H7 (cell line): ENCODE measurements at regions not wholly inside any gene's neighbourhood (a gene's known extent, or its start where the extent isn't known, plus 50 kb on each side); places are given as distances from the start of the nearest gene placed in this dataset.

ENCODE experiments used
- DNase-seq: peaks from one replicate; pipeline ENCODE4 v3.0.0; 2012
- H3K27me3 ChIP-seq: 2 replicates; pipeline ENCODE4 v1.6.0; 2011; ENCODE audit warnings: mild to moderate bottlenecking, low read length; ENCODE audit not compliant: control insufficient read depth, insufficient read depth
- H3K36me3 ChIP-seq: replicated peaks from 2 replicates; pipeline ENCODE4 v1.5.1; 2011; ENCODE audit warnings: low read length; ENCODE audit not compliant: control insufficient read depth, insufficient read depth
- H3K4me3 ChIP-seq: 2 replicates; pipeline ENCODE4 v1.5.1; 2011; ENCODE audit warnings: low read depth, mild to moderate bottlenecking, control low read depth, low read length, moderate library complexity; ENCODE audit not compliant: insufficient read depth

GRCh38 chr12:17108877-17109541 is 503.0 kb upstream of the LMO3 start:
- DNase-seq = no peak
- Histone ChIP-seq H3K27me3 (no peaks in the 10 kb centered on the region), H3K36me3 (no peaks in the 10 kb centered on the region), H3K4me3 (no peak overlapping the region)

DNA sequence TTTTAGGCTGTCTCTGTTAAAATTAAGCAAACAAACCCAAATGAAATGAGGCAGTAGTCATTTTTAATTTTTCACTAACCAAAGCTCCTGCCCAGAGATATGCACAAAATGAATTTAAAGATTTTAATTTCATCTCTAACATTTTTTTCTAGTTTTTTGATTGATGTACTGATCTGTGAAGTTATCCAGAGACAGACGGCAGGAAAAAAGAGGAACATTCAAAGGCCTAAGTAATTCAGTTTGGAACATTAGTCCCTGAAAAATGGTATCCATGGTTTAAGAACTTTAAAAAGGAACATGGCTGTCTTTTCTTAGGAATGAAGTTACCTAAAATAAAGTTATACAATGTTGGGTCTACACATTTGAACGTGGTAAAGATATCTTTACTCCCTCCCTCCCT is 498.8 kb upstream of the LMO3 start:
- DNase-seq = no peak
- Histone ChIP-seq H3K4me3 (no peak overlapping the region), H3K27me3 (no peaks in the 10 kb centered on the region), H3K36me3 (no peaks in the 10 kb centered on the region)

DNA sequence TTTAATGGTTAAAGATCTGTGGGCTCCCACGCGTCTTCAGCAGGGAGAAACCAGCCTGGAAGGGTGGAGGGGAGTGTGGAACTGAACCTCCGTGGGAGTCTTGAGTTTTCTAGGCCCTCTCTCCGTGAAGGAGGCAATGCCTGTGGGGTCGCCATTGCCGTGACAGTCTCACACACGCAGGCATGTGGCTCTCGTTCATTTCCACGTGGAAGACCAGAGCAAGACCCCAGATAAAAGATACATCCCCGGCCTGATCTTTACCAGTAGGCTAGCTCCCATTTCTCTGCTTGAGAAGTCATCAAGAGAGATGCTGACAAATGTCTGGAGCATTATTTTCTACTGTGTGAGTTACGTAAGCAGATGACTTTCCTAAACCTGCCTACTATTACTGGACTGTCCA is 491.7 kb upstream of the LMO3 start:
- Histone ChIP-seq H3K4me3 (no peak overlapping the region), H3K27me3 (no peaks in the 10 kb centered on the region), H3K36me3 (no peaks in the 10 kb centered on the region)
- DNase-seq = no peak

- Histone ChIP-seq H3K4me3 (no peak overlapping the region), H3K27me3 (no peaks in the 10 kb centered on the region), H3K36me3 (no peaks in the 10 kb centered on the region)
- no peak for DNase-seq
Observed at GRCh38 chr12:17084831-17085230, 478.9 kb upstream of the LMO3 start.

DNA sequence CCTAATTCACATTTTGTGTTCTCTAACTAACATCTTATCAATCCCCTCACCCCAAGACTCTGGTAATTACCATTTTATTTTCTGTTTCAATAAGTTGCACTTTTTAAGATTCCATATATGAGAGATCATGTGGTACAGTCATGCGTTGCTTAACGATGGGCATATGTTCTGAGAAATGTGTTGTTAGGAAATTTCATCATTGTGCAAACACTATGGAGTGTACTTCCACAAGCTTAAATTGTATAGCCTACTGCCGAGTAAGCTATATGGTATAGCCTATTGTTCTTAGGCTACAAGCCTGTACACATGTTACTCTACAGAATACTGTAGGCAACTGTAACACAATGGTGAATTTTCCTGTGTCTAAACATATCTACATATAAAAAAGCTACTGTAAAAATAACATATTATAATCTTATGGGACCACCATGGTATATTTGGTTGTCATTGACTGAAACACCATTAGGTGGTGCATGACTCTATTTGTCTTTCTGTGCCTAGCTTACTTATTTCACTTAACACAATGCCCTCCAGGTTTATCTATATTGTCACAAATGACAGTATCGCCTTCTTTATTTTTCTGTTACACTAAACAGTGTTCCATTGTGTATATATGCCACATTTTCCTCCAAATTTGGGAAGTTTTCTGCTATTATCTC is 473.4 kb upstream of the LMO3 start:
- Histone ChIP-seq H3K27me3 (no peaks in the 10 kb centered on the region), H3K4me3 (no peak overlapping the region), H3K36me3 (no peaks in the 10 kb centered on the region)
- DNase-seq = no peak

GRCh38 chr12:17077594-17077993 is 471.6 kb upstream of the LMO3 start:
- Histone ChIP-seq H3K36me3 (no peaks in the 10 kb centered on the region), H3K4me3 (no peak overlapping the region), H3K27me3 (no peaks in the 10 kb centered on the region)
- DNase-seq = no peak

DNA sequence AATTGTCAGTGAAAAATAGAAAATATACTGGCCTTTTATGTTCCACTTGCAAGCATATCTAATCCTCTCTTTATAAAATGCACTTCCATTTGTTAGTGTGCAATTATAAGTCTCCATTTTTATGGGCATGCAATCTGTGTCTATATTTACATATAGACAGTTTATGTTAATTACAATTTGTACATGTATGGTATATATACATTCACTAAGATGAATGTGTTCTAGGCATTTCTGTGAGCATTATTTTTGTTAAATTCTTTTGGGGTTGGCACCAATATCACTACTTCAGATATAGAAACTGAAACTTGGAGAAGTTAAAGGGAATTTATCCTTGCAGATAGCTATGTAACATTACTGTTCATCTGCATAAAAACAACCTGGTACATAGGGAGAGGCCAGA is 470.8 kb upstream of the LMO3 start:
- Histone ChIP-seq H3K36me3 (no peaks in the 10 kb centered on the region), H3K4me3 (no peak overlapping the region), H3K27me3 (no peaks in the 10 kb centered on the region)
- no peak for DNase-seq

DNA sequence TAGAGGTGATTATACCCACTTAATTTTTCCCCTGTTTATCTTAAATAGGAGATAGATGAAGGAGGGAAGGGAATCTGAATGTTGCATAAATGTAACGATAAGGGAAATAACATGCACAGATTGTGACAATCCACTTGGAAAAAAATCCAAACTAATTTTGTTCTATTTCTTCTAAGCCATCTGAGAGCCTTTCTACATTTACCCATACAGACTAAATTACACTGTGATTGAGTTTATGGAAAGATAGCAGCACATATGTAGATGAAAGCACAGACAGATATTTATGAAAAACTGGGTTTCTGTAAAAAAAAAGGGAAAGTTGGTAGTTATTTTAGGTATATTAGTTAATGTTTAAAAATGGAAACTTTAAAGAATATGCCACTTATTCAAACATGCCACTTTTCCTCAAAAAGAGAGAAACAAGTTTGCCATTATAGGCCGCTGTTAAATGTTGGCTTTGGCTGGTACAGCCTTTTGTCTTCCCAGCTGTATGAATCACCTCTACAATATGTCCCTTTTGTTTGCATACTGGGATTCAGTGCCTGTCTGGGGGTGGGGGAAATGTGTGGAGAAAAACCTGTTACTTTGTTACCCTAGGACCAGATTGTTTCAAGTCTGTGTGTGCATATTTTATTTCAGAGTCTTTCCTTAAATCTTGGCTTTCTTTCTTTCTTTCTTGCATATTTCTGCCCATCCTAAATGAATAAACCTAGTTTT is 470.2 kb upstream of the LMO3 start:
- no peak overlapping the region for H3K4me3 ChIP-seq
- H3K27me3 ChIP-seq = no peaks in the 10 kb centered on the region
- peak; percentile 2 for DNase-seq
- H3K36me3 ChIP-seq = no peaks in the 10 kb centered on the region

GRCh38 chr12:17064834-17065233 is 458.9 kb upstream of the LMO3 start:
- DNase-seq = no peak

GRCh38 chr12:17062267-17063036 is 456.5 kb upstream of the LMO3 start:
- H3K27me3 ChIP-seq = no peaks in the 10 kb centered on the region
- DNase-seq = no peak
- H3K36me3 ChIP-seq = no peaks in the 10 kb centered on the region
- H3K4me3 ChIP-seq = no peak overlapping the region

More at GRCh38 chr12:17064834-17065233, 458.9 kb upstream of the LMO3 start:
- Histone ChIP-seq H3K36me3 (no peaks in the 10 kb centered on the region), H3K27me3 (no peaks in the 10 kb centered on the region), H3K4me3 (no peak overlapping the region)

- DNase-seq = no peak
- Histone ChIP-seq H3K4me3 (no peak overlapping the region), H3K27me3 (no peaks in the 10 kb centered on the region), H3K36me3 (no peaks in the 10 kb centered on the region)
Observed at GRCh38 chr12:17060260-17060659, 454.3 kb upstream of the LMO3 start.

DNA sequence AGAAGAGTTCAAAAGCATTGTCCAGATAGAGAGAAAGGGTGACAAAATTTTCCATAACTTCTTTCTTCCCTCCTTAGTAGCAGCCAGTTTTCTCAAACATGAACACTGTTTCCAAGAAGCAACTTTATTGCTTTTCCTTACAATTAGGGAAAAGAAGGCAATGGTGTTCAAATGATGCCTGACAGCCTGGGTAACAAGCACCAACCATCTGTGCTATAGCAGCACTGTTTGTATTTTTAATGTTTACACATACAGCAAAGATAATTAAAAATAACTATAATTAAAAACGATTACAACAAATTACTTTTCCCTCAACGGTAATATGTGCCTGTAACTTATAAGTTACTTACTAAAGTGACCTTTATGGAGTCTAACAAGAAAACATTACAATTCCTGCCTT is 450.6 kb upstream of the LMO3 start:
- Histone ChIP-seq H3K27me3 (no peaks in the 10 kb centered on the region), H3K4me3 (no peak overlapping the region), H3K36me3 (no peaks in the 10 kb centered on the region)
- no peak for DNase-seq

GRCh38 chr12:17038923-17039322 is 433.0 kb upstream of the LMO3 start:
- no peaks in the 10 kb centered on the region for H3K36me3 ChIP-seq
- no peak overlapping the region for H3K4me3 ChIP-seq
- no peak for DNase-seq
- no peaks in the 10 kb centered on the region for H3K27me3 ChIP-seq

DNA sequence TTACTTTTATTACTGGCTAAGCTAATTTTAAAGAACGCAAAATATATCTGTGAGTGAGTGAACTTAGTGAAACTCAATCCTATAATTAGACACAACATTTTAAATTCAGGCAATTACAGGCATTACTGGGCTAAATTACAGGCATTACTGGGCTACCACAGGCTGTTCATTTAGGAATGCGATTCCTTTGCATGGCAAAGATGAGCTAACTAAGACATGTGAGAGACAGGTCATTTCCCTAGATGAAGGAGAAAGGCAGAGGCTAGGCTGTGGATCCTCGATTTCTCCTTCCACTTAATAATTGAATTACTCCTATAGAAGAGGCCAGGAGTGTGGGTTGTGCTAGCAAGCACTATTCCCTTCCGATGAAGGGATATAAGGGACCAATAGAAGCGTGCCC is 429.4 kb upstream of the LMO3 start:
- no peak for DNase-seq
- H3K36me3 ChIP-seq = no peaks in the 10 kb centered on the region
- H3K27me3 ChIP-seq = no peaks in the 10 kb centered on the region
- H3K4me3 ChIP-seq = no peak overlapping the region

DNA sequence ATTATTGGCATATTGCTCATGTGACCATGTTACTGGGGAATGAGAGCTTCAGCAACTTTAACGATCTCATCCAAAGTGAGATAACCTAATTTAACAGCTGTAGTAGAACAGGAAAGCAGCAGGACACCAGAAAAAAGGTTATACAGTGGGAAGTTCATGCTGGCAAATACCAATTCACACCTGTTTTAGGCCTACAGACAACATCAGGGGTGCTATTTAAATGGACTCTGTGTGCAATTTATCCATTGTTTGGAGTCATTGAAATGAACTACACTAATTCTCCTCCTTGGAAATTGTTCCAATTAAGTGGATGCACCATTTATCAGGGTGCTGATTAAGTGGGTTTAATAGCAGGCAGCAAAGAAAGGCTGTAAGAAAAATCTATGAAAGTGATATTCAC is 424.4 kb upstream of the LMO3 start:
- no peaks in the 10 kb centered on the region for H3K36me3 ChIP-seq
- no peak overlapping the region for H3K4me3 ChIP-seq
- DNase-seq = no peak
- H3K27me3 ChIP-seq = no peaks in the 10 kb centered on the region
